Neural cell (in vitro differentiated cells): ENCODE measurements at regions not wholly inside any gene's neighbourhood (a gene's known extent, or its start where the extent isn't known, plus 50 kb on each side); places are given as distances from the start of the nearest gene placed in this dataset.

Experiments used
- H2AFZ ChIP-seq: fragments of 200-600, 300-800 bp; sonication (generic), shearing (Covaris generic); 2 replicates; pipeline ENCODE4 v1.6.0; 2014; ENCODE audit warnings: low read depth, mild to moderate bottlenecking, antibody characterized with exemption, low read length, moderate library complexity
- H3F3A ChIP-seq: fragments of 200-600 bp; shearing (Covaris generic); 2 replicates; pipeline ENCODE4 v1.6.1; 2016; ENCODE audit warnings: mild to moderate bottlenecking, moderate library complexity, mixed read lengths, antibody characterized with exemption, low read length; ENCODE audit not compliant: insufficient read depth, poor library complexity, severe bottlenecking
- H3K27ac ChIP-seq: fragments of 200-600, 300-800 bp; sonication (generic), shearing (Covaris generic); 2 replicates; pipeline ENCODE4 v1.5.1; 2014; ENCODE audit warnings: mild to moderate bottlenecking, low read length, moderate library complexity
- H3K27me3 ChIP-seq: fragments of 300-800, 200-600 bp; sonication (generic), shearing (Covaris generic); 2 replicates; pipeline ENCODE4 v1.6.0; 2014; ENCODE audit warnings: mild to moderate bottlenecking, low read depth, low read length, moderate library complexity; ENCODE audit not compliant: insufficient read depth
- H3K36me3 ChIP-seq: fragments of 300-800, 200-600 bp; sonication (generic), shearing (Covaris generic); 2 replicates; pipeline ENCODE4 v1.5.1; 2014; ENCODE audit warnings: mild to moderate bottlenecking, antibody characterized with exemption, low read length, moderate library complexity; ENCODE audit not compliant: insufficient read depth
- H3K4me2 ChIP-seq: fragments of 300-800, 200-600 bp; sonication (generic), shearing (Covaris generic); 2 replicates; pipeline ENCODE4 v1.6.0; 2014; ENCODE audit warnings: mild to moderate bottlenecking, low read length
- H3K4me3 ChIP-seq: fragments of 300-800, 200-600 bp; sonication (generic), shearing (Covaris generic); 2 replicates; pipeline ENCODE4 v1.5.1; 2014; ENCODE audit warnings: mild to moderate bottlenecking, low read length, moderate library complexity
- H3K79me2 ChIP-seq: fragments of 200-600 bp; shearing (Covaris generic); replicated peaks from 2 replicates; pipeline ENCODE4 v1.6.0; 2014; ENCODE audit warnings: mild to moderate bottlenecking, low read length, moderate library complexity; ENCODE audit not compliant: insufficient read depth
- H3K9ac ChIP-seq: fragments of 300-800, 200-600 bp; sonication (generic), shearing (Covaris generic); 2 replicates; pipeline ENCODE4 v1.6.1; 2016; ENCODE audit warnings: mild to moderate bottlenecking, low read length, mixed read lengths
- H3K9me2 ChIP-seq: fragments of 200-600 bp; shearing (Covaris generic); 2 replicates; pipeline ENCODE4 v1.6.1; 2016; ENCODE audit warnings: mild to moderate bottlenecking, low read length, mixed read lengths; ENCODE audit not compliant: insufficient read depth
- H3K9me3 ChIP-seq: fragments of 200-600, 300-800 bp; sonication (generic), shearing (Covaris generic); 2 replicates; pipeline ENCODE4 v1.6.1; 2016; ENCODE audit warnings: mild to moderate bottlenecking, mixed run types, low read length, moderate library complexity, mixed read lengths
- H4K20me1 ChIP-seq: fragments of 200-600 bp; shearing (Covaris generic); 2 replicates; pipeline ENCODE4 v1.6.1; 2016; ENCODE audit warnings: mild to moderate bottlenecking, mixed run types; ENCODE audit not compliant: insufficient read depth
- CTCF ChIP-seq: fragments of 450-650 bp; IDR thresholded peaks from 2 replicates; pipeline ENCODE4 v1.5.1; 2014; ENCODE audit warnings: antibody characterized with exemption, mild to moderate bottlenecking, moderate library complexity; ENCODE audit not compliant: poor library complexity, severe bottlenecking
- EP300 ChIP-seq: fragments of 450-650 bp; conservative IDR thresholded peaks from 2 replicates; pipeline ENCODE4 v1.6.1; 2014; ENCODE audit warnings: antibody characterized with exemption, mild to moderate bottlenecking, moderate library complexity; ENCODE audit not compliant: poor library complexity, severe bottlenecking
- EZH2 ChIP-seq: fragments of 200-600, 300-800 bp; shearing (Covaris generic), sonication (generic); IDR thresholded peaks from 2 replicates; pipeline ENCODE4 v1.6.1; 2014; ENCODE audit warnings: antibody characterized with exemption, low read length, borderline replicate concordance, mild to moderate bottlenecking; ENCODE audit not compliant: insufficient read depth, poor library complexity, severe bottlenecking
- MXI1 ChIP-seq: fragments of 450-650 bp; conservative IDR thresholded peaks from 2 replicates; pipeline ENCODE4 v1.6.1; 2014; ENCODE audit warnings: antibody characterized with exemption, mild to moderate bottlenecking; ENCODE audit not compliant: poor library complexity, severe bottlenecking
- POLR2AphosphoS5 ChIP-seq: IDR thresholded peaks from 2 replicates; pipeline ENCODE4 v1.6.1; 2012
- RAD21 ChIP-seq: fragments of 450-650 bp; conservative IDR thresholded peaks from 2 replicates; pipeline ENCODE4 v1.6.1; 2014; ENCODE audit warnings: antibody characterized with exemption, mild to moderate bottlenecking, moderate library complexity
- SMC3 ChIP-seq: fragments of 450-650 bp; conservative IDR thresholded peaks from 2 replicates; pipeline ENCODE4 v1.6.1; 2014; ENCODE audit warnings: antibody characterized with exemption, mild to moderate bottlenecking, moderate library complexity; ENCODE audit not compliant: poor library complexity
- TAF1 ChIP-seq: IDR thresholded peaks from 2 replicates; pipeline ENCODE4 v1.6.1; 2012; ENCODE audit warnings: low read depth
- TF ChIP-seq, protein P1 (sequence below): IDR thresholded peaks from 2 replicates; pipeline ENCODE4 v1.6.1; 2012; ENCODE audit warnings: borderline replicate concordance

- Histone ChIP-seq H3K9me2 (no peaks in the 10 kb centered on the region), H3K4me2 (no peak overlapping the region), H3K36me3 (no peaks in the 10 kb centered on the region), H3K9ac (no peak overlapping the region), H3K9me3 (no peaks in the 10 kb centered on the region), H3K27ac (no peak overlapping the region), H3F3A (no peaks in the 10 kb centered on the region), H3K27me3 (no peaks in the 10 kb centered on the region), H3K4me3 (no peak overlapping the region), H4K20me1 (no peaks in the 10 kb centered on the region), H3K79me2 (no peaks in the 10 kb centered on the region), H2AFZ (no peak overlapping the region)
- TF ChIP-seq MXI1 (no peak), EZH2 (no peak), RAD21 (no peak), SMC3 (no peak), POLR2AphosphoS5 (no peak), TAF1 (no peak), EP300 (no peak), CTCF (no peak)
- TF ChIP-seq, protein P1, sequence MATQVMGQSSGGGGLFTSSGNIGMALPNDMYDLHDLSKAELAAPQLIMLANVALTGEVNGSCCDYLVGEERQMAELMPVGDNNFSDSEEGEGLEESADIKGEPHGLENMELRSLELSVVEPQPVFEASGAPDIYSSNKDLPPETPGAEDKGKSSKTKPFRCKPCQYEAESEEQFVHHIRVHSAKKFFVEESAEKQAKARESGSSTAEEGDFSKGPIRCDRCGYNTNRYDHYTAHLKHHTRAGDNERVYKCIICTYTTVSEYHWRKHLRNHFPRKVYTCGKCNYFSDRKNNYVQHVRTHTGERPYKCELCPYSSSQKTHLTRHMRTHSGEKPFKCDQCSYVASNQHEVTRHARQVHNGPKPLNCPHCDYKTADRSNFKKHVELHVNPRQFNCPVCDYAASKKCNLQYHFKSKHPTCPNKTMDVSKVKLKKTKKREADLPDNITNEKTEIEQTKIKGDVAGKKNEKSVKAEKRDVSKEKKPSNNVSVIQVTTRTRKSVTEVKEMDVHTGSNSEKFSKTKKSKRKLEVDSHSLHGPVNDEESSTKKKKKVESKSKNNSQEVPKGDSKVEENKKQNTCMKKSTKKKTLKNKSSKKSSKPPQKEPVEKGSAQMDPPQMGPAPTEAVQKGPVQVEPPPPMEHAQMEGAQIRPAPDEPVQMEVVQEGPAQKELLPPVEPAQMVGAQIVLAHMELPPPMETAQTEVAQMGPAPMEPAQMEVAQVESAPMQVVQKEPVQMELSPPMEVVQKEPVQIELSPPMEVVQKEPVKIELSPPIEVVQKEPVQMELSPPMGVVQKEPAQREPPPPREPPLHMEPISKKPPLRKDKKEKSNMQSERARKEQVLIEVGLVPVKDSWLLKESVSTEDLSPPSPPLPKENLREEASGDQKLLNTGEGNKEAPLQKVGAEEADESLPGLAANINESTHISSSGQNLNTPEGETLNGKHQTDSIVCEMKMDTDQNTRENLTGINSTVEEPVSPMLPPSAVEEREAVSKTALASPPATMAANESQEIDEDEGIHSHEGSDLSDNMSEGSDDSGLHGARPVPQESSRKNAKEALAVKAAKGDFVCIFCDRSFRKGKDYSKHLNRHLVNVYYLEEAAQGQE, result no peak
Measured at GRCh38 chr9:88826181-88826580, 165.1 kb upstream of the S1PR3 start.

DNA sequence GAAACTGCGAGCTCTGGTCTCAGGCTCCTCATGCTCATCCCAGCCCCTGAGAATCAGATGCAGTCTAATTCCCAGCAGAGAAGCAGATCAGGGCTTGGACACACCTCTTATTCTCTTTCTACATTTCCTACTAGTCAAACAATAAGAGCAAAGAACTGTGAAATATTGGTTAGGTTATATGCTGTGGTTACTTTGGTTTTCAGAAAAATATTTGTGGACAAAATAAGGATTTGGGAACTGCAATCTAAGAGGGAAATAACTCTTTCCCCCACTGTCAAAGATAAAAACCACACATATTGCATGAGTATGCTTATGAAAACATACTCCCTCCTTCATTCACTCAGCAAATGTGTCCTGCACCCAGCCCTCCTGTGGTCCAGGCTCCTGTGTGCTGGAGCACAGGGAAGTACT lies 164.5 kb upstream of the S1PR3 start:
- Histone ChIP-seq H4K20me1 (no peaks in the 10 kb centered on the region), H3F3A (no peaks in the 10 kb centered on the region), H3K4me2 (no peak overlapping the region), H3K27ac (no peak overlapping the region), H3K36me3 (no peaks in the 10 kb centered on the region), H3K27me3 (no peaks in the 10 kb centered on the region), H3K79me2 (no peaks in the 10 kb centered on the region), H3K9ac (no peak overlapping the region), H3K9me2 (no peaks in the 10 kb centered on the region), H2AFZ (no peak overlapping the region), H3K4me3 (no peak overlapping the region), H3K9me3 (no peaks in the 10 kb centered on the region)
- TF ChIP-seq, protein P1, result no peak
- TF ChIP-seq SMC3 (no peak), EP300 (no peak), RAD21 (no peak), EZH2 (no peak), TAF1 (no peak), CTCF (no peak), MXI1 (no peak)
